Heart right ventricle (tissue), 16 donors: ENCODE measurements at regions not wholly inside any gene's neighbourhood (a gene's known extent, or its start where the extent isn't known, plus 50 kb on each side); places are given as distances from the start of the nearest gene placed in this dataset.

Experiments used
- ATAC-seq, 8 donors: fragments of 200-7000 bp; cut with Tn5 transposase; one replicate each; pipeline ENCODE4 v1.9.1; 2020; ENCODE audit warnings: mild to moderate bottlenecking in 8 of 8, moderate library complexity in 8 of 8, moderate number of reproducible peaks in 1 of 8
- DNase-seq, 2 donors: peaks; one replicate each; pipeline ENCODE4 v3.0.0-alpha.2; 2020
- H3K27ac ChIP-seq, 10 donors: fragments of 200-600 bp; sonication (generic) in 2 of 10; one replicate each; pipeline versions ENCODE4 v1.5.0 to v1.8.0; 2020 to 2022; ENCODE audit warnings: mild to moderate bottlenecking in 3 of 10
- H3K27me3 ChIP-seq, 7 donors: fragments of 200-600 bp; one replicate each; pipeline ENCODE4 v1.8.0; 2021 to 2022; ENCODE audit warnings: mild to moderate bottlenecking in 2 of 7
- H3K36me3 ChIP-seq, 9 donors: fragments of 200-600 bp; sonication (generic) in 1 of 9; one replicate each; pipeline versions ENCODE4 v1.5.0 to v1.8.0; 2020 to 2022; ENCODE audit warnings: mild to moderate bottlenecking in 2 of 9
- H3K4me1 ChIP-seq, 9 donors: fragments of 200-600 bp; sonication (generic) in 1 of 9; one replicate each; pipeline versions ENCODE4 v1.5.0 to v1.8.0; 2020 to 2022; ENCODE audit warnings: mild to moderate bottlenecking in 4 of 9
- H3K4me3 ChIP-seq, 10 donors: fragments of 200-600 bp; sonication (generic) in 2 of 10; one replicate each; pipeline versions ENCODE4 v1.5.0 to v1.8.0; 2020 to 2022; ENCODE audit warnings: mild to moderate bottlenecking in 7 of 10, moderate library complexity in 2 of 10
- H3K9me3 ChIP-seq, 11 donors: fragments of 200-600 bp in 10 of 11; sonication (generic) in 2 of 11; one replicate each; pipeline versions ENCODE4 v1.5.0 to v1.8.0; 2013 to 2022; ENCODE audit warnings: mild to moderate bottlenecking in 2 of 11, control low read depth in 1 of 11, moderate library complexity in 1 of 11
- CTCF ChIP-seq, 9 donors: fragments of 200-600 bp; sonication (generic) in 2 of 9; IDR thresholded peaks; one replicate each; pipeline versions ENCODE4 v1.5.0 to v1.8.0; 2021 to 2022; ENCODE audit warnings: antibody characterized with exemption in 9 of 9, mild to moderate bottlenecking in 5 of 9, moderate library complexity in 1 of 9
- WGBS, 2 donors: extraction: QIAGEN DNeasy Blood & Tissue Kit; methylation state at CpG; one replicate each; pipeline ENCODE4 v1.1.7; 2013; ENCODE audit warnings: inconsistent platforms in 1 of 2; 5-methylcytosine and 5-hydroxymethylcytosine counted together
- intact Hi-C, 10 donors: fragments of 100-400 bp; cut with DNase I; formaldehyde crosslinking; loops; one replicate each; pipeline versions ENCODE4 v1.11.1 to v1.14.2; 2022
- donor health status: Arrhythmogenic right ventricular cardiomyopathy.
- donor health status: ischemic (EF 13 %, LVEDD 7.1; RV severe dilation, severe dysfunction).
- donor health status: healthy with polysubstance abuse.
- donor health status: DM: no; HTN: yes; CAD: no.
- donor health status: DM: no; HTN: no; CAD: no.
- donor health status: ischemic (EF 25% LVEDD 6.9; RV normal size, moderate dysfunction).
- donor health status: ischemic (EF 25% LVEDD 5.7; RV mildly dilated, moderate dysfunction).
- donor health status: healthy.
- donor health status: DM: yes; HTN: yes; CAD: no.
- donor health status: Ischemic cardiomyopathy.
- donor health status: ischemic (EF 35%, LVEDD 5.7; RV mildly dilated, moderate dysfunction).
- donor health status: nonischemic (EF 11% LVEDD 7.7; RV severe dilation, severe dysfunction).
- donor health status: DM: yes; HTN: yes; CAD: no.
- donor health status: PGD.
- donor health status: ischemic (EF 29% LVEDD 5.4; RV normal size, mild dysfunction).
- donor health status: nonischemic (EF 23%, LVEDD 6.1; RV moderate dilation, normal function).

GRCh38 chr2:15765211-15765610, 173.5 kb downstream of the DDX1 start:
- 89 to 92% methylated on average over 5 of the region's 5 CpGs for WGBS, 2 donors
- H3K4me1 ChIP-seq = peaks cover 0 to 6% (median 0%) of the 10 kb centered on the region in 9 donors
- DNase-seq (no peak), ATAC-seq (no peak)
- H3K9me3 ChIP-seq = no peaks in the 10 kb centered on the region
- intact Hi-C loops = no loop called here
- no peak overlapping the region for H3K27ac ChIP-seq
- H3K4me3 ChIP-seq = no peak overlapping the region
- no peaks in the 10 kb centered on the region for H3K27me3 ChIP-seq
- TF ChIP-seq CTCF (IDR thresholded peaks at IDR 0.05) = no peak
- H3K36me3 ChIP-seq = no peaks in the 10 kb centered on the region

- Histone ChIP-seq H3K36me3 (no peaks in the 10 kb centered on the region), H3K4me3 (no peak overlapping the region), H3K4me1 (peaks cover 0 to under 1% (median 0%) of the 10 kb centered on the region in 9 donors), H3K9me3 (no peaks in the 10 kb centered on the region), H3K27me3 (no peaks in the 10 kb centered on the region), H3K27ac (no peak overlapping the region)
- TF ChIP-seq CTCF (IDR thresholded peaks at IDR 0.05) = no peak
- no peak for DNase-seq
- intact Hi-C loops = no loop called here
- peak in 1 of 8 donors; percentile 20 for ATAC-seq
- WGBS, 2 donors = 79 to 90% methylated on average over 13 of the region's 13 CpGs
These were observed 174.1 kb downstream of the DDX1 start for GRCh38 chr2:15765686-15766302.

GRCh38 chr2:15766303-15766861, 174.0 kb upstream of the MYCN start:
- H3K36me3 ChIP-seq = no peaks in the 10 kb centered on the region
- no peaks in the 10 kb centered on the region for H3K4me1 ChIP-seq
- ATAC-seq = no peak
- H3K9me3 ChIP-seq = no peaks in the 10 kb centered on the region
- TF ChIP-seq CTCF (IDR thresholded peaks at IDR 0.05) = no peak
- H3K4me3 ChIP-seq = no peak overlapping the region
- no peak overlapping the region for H3K27ac ChIP-seq
- 82 to 88% methylated on average over 9 of the region's 9 CpGs for WGBS, 2 donors
- DNase-seq = no peak
- intact Hi-C loops = no loop called here
- H3K27me3 ChIP-seq = no peaks in the 10 kb centered on the region

GRCh38 chr2:15766911-15767597, 173.3 kb upstream of the MYCN start:
- intact Hi-C loops = no loop called here
- DNase-seq = no peak
- H3K36me3 ChIP-seq = no peaks in the 10 kb centered on the region
- no peaks in the 10 kb centered on the region for H3K9me3 ChIP-seq
- TF ChIP-seq CTCF (IDR thresholded peaks at IDR 0.05) = no peak
- ATAC-seq = no peak
- WGBS, 2 donors = 92 to 96% methylated on average over 17 of the region's 17 CpGs
- H3K4me1 ChIP-seq = no peaks in the 10 kb centered on the region
- no peak overlapping the region for H3K27ac ChIP-seq
- no peak overlapping the region for H3K4me3 ChIP-seq
- H3K27me3 ChIP-seq = no peaks in the 10 kb centered on the region
